ENCODE measurements at regions not wholly inside any gene's neighbourhood (a gene's known extent, or its start where the extent isn't known, plus 50 kb on each side); places are given as distances from the start of the nearest gene placed in this dataset.
"Not testable (repeated sequence)": the region's sequence is repeated elsewhere in the genome, so short reads cannot be mapped to it uniquely, and the experiment has no call there.

- no peak for DNase-seq
These were observed 53.8 kb upstream of the ADAMTS18 start for GRCh38 chr16:77488652-77489051.

DNA sequence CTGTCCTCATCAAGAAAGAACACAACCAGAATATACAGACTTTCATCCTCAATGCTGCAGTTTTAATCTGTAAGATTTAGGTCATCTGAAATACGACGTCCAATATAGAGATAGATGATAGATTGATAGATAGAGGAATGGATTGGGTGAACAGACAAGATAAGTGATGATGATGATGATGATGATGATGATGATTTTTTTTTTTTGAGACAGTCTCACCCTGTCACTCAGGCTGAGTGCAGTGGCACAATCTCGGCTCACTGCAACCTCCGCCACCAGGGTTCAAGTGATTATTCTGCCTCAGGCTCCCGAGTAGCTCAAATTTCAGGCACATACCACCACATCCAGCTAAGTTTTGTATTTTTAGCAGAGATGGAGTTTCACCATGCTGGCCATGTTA is 56.3 kb upstream of the ADAMTS18 start:
- DNase-seq: no peak

- DNase-seq: no peak
These were observed 62.1 kb upstream of the ADAMTS18 start for GRCh38 chr16:77496934-77497333.

DNA sequence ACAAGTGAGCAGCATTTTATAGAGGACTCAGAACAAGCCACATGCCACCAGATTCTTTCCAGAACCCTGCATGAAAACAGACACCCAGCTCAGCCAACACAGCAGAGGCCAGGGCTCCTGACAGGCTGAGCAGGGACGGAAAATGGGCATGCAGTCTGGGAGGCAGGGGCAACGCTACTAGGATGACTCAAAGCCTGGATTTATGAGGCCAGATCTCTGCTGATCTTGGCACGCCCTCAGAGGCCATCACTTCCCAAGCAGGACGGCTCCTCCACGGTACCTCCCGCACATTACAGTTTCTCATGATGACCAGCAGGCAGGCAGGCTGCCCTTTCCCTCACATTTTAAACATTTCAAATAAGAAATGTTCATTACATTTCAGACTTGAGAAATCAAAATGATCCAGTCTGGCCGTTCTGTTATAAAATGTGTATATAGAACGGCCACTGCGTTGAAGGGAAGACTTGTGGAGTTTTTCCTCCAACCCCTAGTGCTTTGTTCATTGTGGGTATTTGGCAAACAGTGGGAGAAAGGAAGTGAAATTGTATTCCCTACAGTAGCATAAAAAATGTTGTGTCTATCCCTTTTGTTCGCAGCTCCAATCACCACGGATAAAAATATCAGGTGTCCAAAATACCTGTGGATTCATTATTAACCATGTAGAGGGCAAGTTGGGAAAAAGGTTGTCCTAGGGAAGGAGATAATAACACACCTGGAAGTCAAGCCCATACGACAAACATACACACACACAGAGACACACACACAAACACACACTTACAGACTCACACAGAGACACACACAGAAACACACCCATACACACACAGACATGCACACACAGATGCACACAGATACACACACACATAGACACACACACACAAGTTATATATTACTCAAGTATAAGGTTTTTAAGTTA is 64.8 kb upstream of the ADAMTS18 start:
- DNase-seq: no peak

GRCh38 chr16:77500286-77500598 is 65.4 kb upstream of the ADAMTS18 start:
- DNase-seq: no peak

GRCh38 chr16:77500934-77501664 is 66.3 kb upstream of the ADAMTS18 start:
- no peak for DNase-seq

DNA sequence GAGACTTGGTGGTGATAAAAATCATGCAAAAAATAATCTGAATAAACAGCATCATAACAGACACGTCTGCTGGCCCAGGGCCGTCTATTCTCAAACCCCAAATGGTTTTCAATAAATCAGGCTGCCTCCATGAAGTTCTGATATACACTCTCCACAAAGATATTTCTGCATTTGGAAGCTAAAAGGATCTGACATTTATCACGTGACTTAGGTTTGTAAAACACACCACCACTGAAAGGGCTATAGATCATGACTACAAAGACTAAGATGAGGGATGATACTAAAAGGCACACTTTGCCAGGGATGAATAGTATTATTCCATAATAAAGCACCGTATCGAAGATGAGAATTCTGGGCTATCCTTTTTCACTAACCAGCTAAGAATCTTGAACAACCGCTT is 67.6 kb upstream of the ADAMTS18 start:
- no peak for DNase-seq

- DNase-seq: not testable (repeated sequence)
These were observed 71.7 kb upstream of the ADAMTS18 start for GRCh38 chr16:77506492-77506891.

GRCh38 chr16:77509051-77509450 is 74.2 kb upstream of the ADAMTS18 start:
- no peak for DNase-seq

- no peak for DNase-seq
These were observed 75.0 kb upstream of the ADAMTS18 start for GRCh38 chr16:77509796-77510195.

GRCh38 chr16:77511053-77511452 is 76.2 kb upstream of the ADAMTS18 start:
- no peak for DNase-seq

DNA sequence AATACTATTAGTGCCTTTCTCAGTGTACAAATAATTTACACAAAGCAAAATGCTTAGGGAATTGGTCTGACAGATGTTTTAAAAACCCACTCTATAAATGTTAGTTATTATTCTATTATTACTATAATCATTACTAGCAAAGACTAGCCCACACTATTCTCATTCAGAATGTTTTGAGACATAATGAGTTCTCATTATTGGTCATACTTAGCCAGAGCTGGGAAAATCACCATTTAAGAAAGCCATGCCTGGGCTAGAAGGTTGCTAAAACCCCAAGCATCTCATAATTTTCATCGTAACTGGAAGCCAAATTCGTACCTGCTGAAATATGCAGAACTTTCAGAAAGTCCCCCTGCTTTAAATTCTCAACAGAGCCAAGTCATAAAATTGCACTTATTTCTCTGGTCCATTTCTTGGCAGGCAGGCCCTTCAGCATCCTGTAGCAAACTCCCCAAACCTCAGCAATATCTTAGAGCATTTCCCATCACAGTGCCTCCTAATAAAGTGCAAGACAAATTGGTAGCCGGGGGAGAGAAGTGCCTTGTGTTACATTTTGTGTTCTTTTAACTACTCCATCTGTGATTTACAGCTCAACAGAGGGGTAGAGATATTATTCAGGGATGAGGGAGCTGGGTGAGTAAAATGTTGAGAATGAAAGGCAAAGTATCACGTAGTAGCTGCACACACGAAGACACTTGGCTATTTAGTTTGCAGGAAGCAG is 79.8 kb upstream of the ADAMTS18 start:
- no peak for DNase-seq

GRCh38 chr16:77525226-77525625 is 90.4 kb upstream of the ADAMTS18 start:
- DNase-seq: not testable (repeated sequence)

DNA sequence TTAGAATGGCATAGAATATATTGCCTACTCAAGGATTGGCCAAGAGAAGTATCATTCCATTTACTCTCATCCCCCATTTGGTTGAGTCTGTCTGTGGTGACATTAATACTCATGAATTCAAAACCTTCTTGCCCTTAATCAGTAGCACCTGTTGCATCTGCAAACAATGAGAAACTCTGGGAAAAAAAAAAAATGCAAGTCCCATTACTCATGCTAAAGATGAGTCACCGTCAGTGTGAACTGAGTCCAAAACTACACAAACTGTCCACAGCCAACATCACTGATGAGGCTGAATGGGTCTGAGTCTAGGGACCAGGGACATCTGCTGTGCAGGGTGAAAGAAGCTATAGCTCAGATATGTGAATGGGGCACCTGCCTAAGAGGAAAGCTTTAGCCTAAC is 96.9 kb upstream of the ADAMTS18 start:
- DNase-seq: no peak

GRCh38 chr16:77536809-77537208 is 102.0 kb upstream of the ADAMTS18 start:
- DNase-seq: no peak

DNA sequence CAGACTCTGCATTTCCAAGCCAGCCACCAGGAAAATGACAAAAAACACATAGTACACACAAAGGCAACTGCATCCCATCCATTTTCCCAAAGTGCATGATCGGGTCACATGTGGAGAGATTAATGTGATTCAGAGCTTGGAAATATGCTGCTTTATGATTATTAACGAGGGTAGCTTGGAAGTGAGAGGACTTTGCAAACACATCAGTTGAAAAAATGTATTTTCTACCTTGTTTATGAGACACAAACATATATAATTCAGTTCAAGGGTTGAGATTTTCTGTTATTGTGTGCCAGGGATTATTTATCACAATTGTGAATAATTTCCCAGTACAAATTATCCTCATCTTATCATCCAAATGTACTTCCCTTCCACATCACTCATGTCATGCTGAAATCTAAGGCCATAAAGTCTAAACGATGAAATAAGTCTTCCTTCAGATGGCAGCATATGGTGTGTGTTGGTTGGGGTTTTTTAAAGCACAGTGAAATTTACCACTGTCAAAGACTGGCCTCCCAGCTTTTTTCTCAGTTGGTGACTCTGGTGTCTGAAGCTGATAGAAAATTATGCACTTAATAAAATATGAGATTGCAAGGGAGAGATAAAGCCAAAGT is 104.7 kb upstream of the ADAMTS18 start:
- DNase-seq: no peak

- DNase-seq: no peak
These were observed 105.8 kb upstream of the ADAMTS18 start for GRCh38 chr16:77540646-77541045.

DNA sequence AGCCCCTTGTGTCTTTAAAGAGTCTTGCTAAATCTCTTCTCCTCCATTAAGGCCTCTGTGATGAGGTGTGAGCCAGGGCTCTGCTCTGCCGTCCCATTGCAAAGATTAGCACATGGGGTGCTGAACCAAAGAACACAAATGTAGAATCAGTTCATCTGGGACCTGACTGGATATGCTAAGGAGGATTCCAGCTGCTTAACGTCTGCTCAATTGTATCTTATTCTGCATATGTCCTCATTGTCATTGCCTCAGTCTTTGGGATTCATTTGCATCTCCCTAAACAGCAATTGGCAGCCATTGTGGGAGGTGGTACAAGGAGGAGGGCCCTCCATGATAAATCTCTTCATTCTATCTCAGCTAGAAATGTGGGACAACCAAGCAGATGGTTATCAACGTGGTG is 106.3 kb upstream of the ADAMTS18 start:
- DNase-seq: no peak

GRCh38 chr16:77548151-77548550 is 113.3 kb upstream of the ADAMTS18 start:
- no peak for DNase-seq

- DNase-seq: peak; percentile 7
These were observed 113.9 kb upstream of the ADAMTS18 start for GRCh38 chr16:77548766-77549165.

GRCh38 chr16:77549876-77550275 is 115.0 kb upstream of the ADAMTS18 start:
- DNase-seq: no peak

- no peak for DNase-seq
These were observed 116.5 kb upstream of the ADAMTS18 start for GRCh38 chr16:77551357-77551756.

GRCh38 chr16:77553130-77553529 is 118.3 kb upstream of the ADAMTS18 start:
- DNase-seq: no peak
